SU-DHL-6 (cell line): ENCODE measurements at regions not wholly inside any gene's neighbourhood (a gene's known extent, or its start where the extent isn't known, plus 50 kb on each side); places are given as distances from the start of the nearest gene placed in this dataset.

Source experiments
- CTCF ChIP-seq: fragments of 200-600 bp; sonication (generic); IDR thresholded peaks from one replicate; pipeline ENCODE4 v1.5.1; 2017; ENCODE audit warnings: antibody characterized with exemption, mild to moderate bottlenecking, low read length, moderate library complexity; ENCODE audit not compliant: insufficient read depth, poor library complexity, severe bottlenecking
- EZH2phosphoT487 ChIP-seq: fragments of 200-600 bp; sonication (generic), shearing (Covaris generic); conservative IDR thresholded peaks from 2 replicates; pipeline ENCODE4 v1.6.1; 2018; ENCODE audit warnings: mild to moderate bottlenecking, antibody characterized with exemption, low read length, moderate library complexity, mixed read lengths

- TF ChIP-seq CTCF (no peak), EZH2phosphoT487 (no peak)
These were observed 580.6 kb upstream of the CDH2 start for GRCh38 chr18:28757466-28758008.
